HepG2 (cell line): ENCODE measurements at regions not wholly inside any gene's neighbourhood (a gene's known extent, or its start where the extent isn't known, plus 50 kb on each side); places are given as distances from the start of the nearest gene placed in this dataset.

ENCODE experiments used
- ATAC-seq: fragments of 200-7000 bp; cut with Tn5 transposase; 3 replicates; pipeline ENCODE4 v1.9.1; 2020; ENCODE audit warnings: mild to moderate bottlenecking, moderate library complexity
- BruUV-seq: library from RNA; stranded (reverse); fragments of 400-500 nt; replicated peaks from 2 replicates; lab custom pipeline; 2021; lab: Mats Ljungman, UMichigan
- CTCF ChIA-PET: fragments of 300-600 bp; formaldehyde crosslinking; extraction: SDS; loops from one replicate; lab custom pipeline; 2021; ENCODE audit warnings: low total read pairs, inconsistent platforms, low intra/inter-chr PET ratio; lab: Yijun Ruan, JAX
- POLR2A ChIA-PET: fragments of 350-600 bp; sonication (Branson Sonifier 250); formaldehyde crosslinking; loops from one replicate; lab custom pipeline; 2020; ENCODE audit warnings: antibody characterized with exemption, inconsistent platforms; lab: Yijun Ruan, JAX
- DNase-seq: peaks from one replicate; pipeline ENCODE4 v3.0.0-alpha.2; 2015; ENCODE audit warnings: low spot score
- FAIRE-seq: peaks from 3 replicates; lab custom pipeline; 2011; peaks lifted over from hg19 to GRCh38; lab: Jason Lieb, UNC
- H2AFZ ChIP-seq: one replicate; pipeline ENCODE4 v1.6.1; 2011; ENCODE audit warnings: low read length, inconsistent platforms
- H3K27ac ChIP-seq: fragments of 300-600 bp; 3 replicates; pipeline ENCODE4 v1.8.0; 2011; ENCODE audit warnings: mixed run types, mild to moderate bottlenecking, mixed read lengths, low read length, inconsistent platforms; ENCODE audit not compliant: insufficient read depth; ENCODE audit errors: extremely low read length
- H3K27me3 ChIP-seq, 2 experiments: fragments of 200-600 bp in 1 of 2; 2 replicates in 1 of 2; 3 replicates in 1 of 2; pipeline versions ENCODE4 v1.6.0 to v1.8.0; 2011; ENCODE audit warnings: low read length in 2 of 2, mild to moderate bottlenecking in 2 of 2, moderate library complexity in 2 of 2, inconsistent platforms in 1 of 2; ENCODE audit not compliant: insufficient read depth in 2 of 2, control insufficient read depth in 1 of 2
- H3K36me3 ChIP-seq, 2 experiments: fragments of 200-600 bp in 1 of 2; replicated peaks in 1 of 2; 2 replicates in 1 of 2; 3 replicates in 1 of 2; pipeline versions ENCODE4 v1.5.1 to v1.8.0; 2011; ENCODE audit warnings: low read length in 2 of 2, inconsistent platforms in 1 of 2; ENCODE audit not compliant: insufficient read depth in 2 of 2, control insufficient read depth in 1 of 2
- H3K4me1 ChIP-seq: 2 replicates; pipeline ENCODE4 v1.5.1; 2012; ENCODE audit warnings: low read length, inconsistent platforms; ENCODE audit not compliant: insufficient read depth
- H3K4me2 ChIP-seq: 2 replicates; pipeline ENCODE4 v1.6.0; 2011; ENCODE audit warnings: low read depth, low read length, inconsistent platforms
- H3K4me3 ChIP-seq, 3 experiments: fragments of 200-600 bp in 1 of 3; sonication (generic), shearing (Covaris generic) in 1 of 3; replicated peaks in 1 of 3; 2 replicates each; pipeline ENCODE4 v1.5.1; 2011 to 2016; ENCODE audit warnings: low read length in 3 of 3, inconsistent platforms in 2 of 3, low read depth in 2 of 3, mild to moderate bottlenecking in 2 of 3, control low read depth in 1 of 3, mixed read lengths in 1 of 3; ENCODE audit not compliant: insufficient read depth in 1 of 3
- H3K79me2 ChIP-seq: one replicate; pipeline ENCODE4 v1.6.1; 2011; ENCODE audit warnings: low read length, inconsistent platforms; ENCODE audit not compliant: insufficient read depth
- H3K9ac ChIP-seq: 2 replicates; pipeline ENCODE4 v1.6.0; 2011; ENCODE audit warnings: mild to moderate bottlenecking, low read depth, low read length, inconsistent platforms; ENCODE audit not compliant: insufficient read depth
- H3K9me3 ChIP-seq: 2 replicates; pipeline ENCODE4 v1.5.1; 2012; ENCODE audit warnings: mild to moderate bottlenecking, low read length
- H4K20me1 ChIP-seq: 2 replicates; pipeline ENCODE4 v1.6.0; 2011; ENCODE audit warnings: inconsistent platforms, mild to moderate bottlenecking, low read length, moderate library complexity; ENCODE audit not compliant: insufficient read depth
- AGO2 ChIP-seq: fragments of 200-400 bp; formaldehyde crosslinking; optimal IDR thresholded peaks from 2 replicates; pipeline ENCODE3; 2017; ENCODE audit warnings: mild to moderate bottlenecking, low read depth, low read length, moderate library complexity
- ASH2L ChIP-seq: fragments of 300-600, 200-600 bp; sonication (generic); IDR thresholded peaks from 2 replicates; pipeline ENCODE4 v1.7.0; 2017; ENCODE audit warnings: low read depth, mild to moderate bottlenecking, moderate library complexity, mixed read lengths, low read length; ENCODE audit not compliant: insufficient read length
- CERS6 ChIP-seq: sonication (generic); formaldehyde crosslinking; IDR thresholded peaks from 2 replicates; pipeline ENCODE4 v1.5.0; 2020; ENCODE audit warnings: missing genetic modification reagents
- E2F5 ChIP-seq: sonication (generic); formaldehyde crosslinking; conservative IDR thresholded peaks from 2 replicates; pipeline ENCODE4 v1.4.0; 2020; ENCODE audit warnings: missing genetic modification reagents
- IRF9 ChIP-seq: sonication (generic); formaldehyde crosslinking; IDR thresholded peaks from 2 replicates; pipeline ENCODE4 v1.8.0; 2022; ENCODE audit warnings: missing genetic modification reagents, mild to moderate bottlenecking, borderline replicate concordance
- ISL2 ChIP-seq: sonication (generic); formaldehyde crosslinking; IDR thresholded peaks from 2 replicates; pipeline ENCODE4 v1.5.0; 2020; ENCODE audit warnings: missing genetic modification reagents
- PLRG1 ChIP-seq: fragments of 450-650 bp; conservative IDR thresholded peaks from 2 replicates; pipeline ENCODE4 v1.6.1; 2016
- REL ChIP-seq: sonication (generic); formaldehyde crosslinking; conservative IDR thresholded peaks from 2 replicates; pipeline ENCODE4 v1.8.0; 2022; ENCODE audit warnings: mild to moderate bottlenecking, missing genetic modification reagents, moderate library complexity
- RORA ChIP-seq: sonication (generic); formaldehyde crosslinking; IDR thresholded peaks from 2 replicates; pipeline ENCODE4 v1.5.0; 2020; ENCODE audit warnings: mild to moderate bottlenecking, missing genetic modification reagents, moderate library complexity
- RXRB ChIP-seq: IDR thresholded peaks from 2 replicates; pipeline ENCODE4 v1.6.1; 2016; ENCODE audit warnings: borderline replicate concordance, missing genetic modification reagents, missing compliant biosample characterization
- SRSF1 ChIP-seq: fragments of 200-400 bp; formaldehyde crosslinking; optimal IDR thresholded peaks from 2 replicates; pipeline ENCODE3; 2017; ENCODE audit warnings: mild to moderate bottlenecking, low read depth, low read length, moderate library complexity
- ZC3H13 ChIP-seq: sonication (generic); formaldehyde crosslinking; IDR thresholded peaks from 2 replicates; pipeline ENCODE4 v1.8.1; 2023; ENCODE audit warnings: mild to moderate bottlenecking, missing genetic modification reagents, moderate library complexity
- ZNF446 ChIP-seq: sonication (generic); formaldehyde crosslinking; IDR thresholded peaks from 2 replicates; pipeline ENCODE4 v1.5.0; 2020; ENCODE audit warnings: mild to moderate bottlenecking, missing genetic modification reagents
- ZNF598 ChIP-seq: sonication (generic); formaldehyde crosslinking; IDR thresholded peaks from 2 replicates; pipeline ENCODE4 v1.5.1; 2020; ENCODE audit warnings: mild to moderate bottlenecking, missing genetic modification reagents, borderline replicate concordance
- ZNF609 ChIP-seq: sonication (generic); formaldehyde crosslinking; IDR thresholded peaks from 2 replicates; pipeline ENCODE4 v1.4.0; 2020; ENCODE audit warnings: mild to moderate bottlenecking, missing genetic modification reagents, borderline replicate concordance
- ZNF772 ChIP-seq: sonication (generic); formaldehyde crosslinking; IDR thresholded peaks from 2 replicates; pipeline ENCODE4 v1.5.0; 2020; ENCODE audit warnings: mild to moderate bottlenecking, missing genetic modification reagents
- WGBS: methylation state at CpG from one replicate; pipeline ENCODE4 v1.1.6; 2017; ENCODE audit warnings: low lambda C conversion rate; 5-methylcytosine and 5-hydroxymethylcytosine counted together
- in situ Hi-C: cut with HindIII; loops from 2 replicates; pipeline ENCODE4 v1.10.0; 2017; ENCODE audit warnings: low pct_unique_long_range_greater_than_20kb; ENCODE audit not compliant: extremely low pct_ligation_motif_present
- intact Hi-C: fragments of 100-400 bp; cut with micrococcal nuclease; formaldehyde crosslinking; loops from one replicate; pipeline ENCODE4 v1.10.0; 2022; ENCODE audit not compliant: unreplicated experiment

- Histone ChIP-seq H2AFZ (no peak overlapping the region), H3K27me3 (no peaks in the 10 kb centered on the region), H3K9me3 (no peaks in the 10 kb centered on the region), H3K36me3 (no peaks in the 10 kb centered on the region), H3K4me2 (no peak overlapping the region), H3K79me2 (no peaks in the 10 kb centered on the region), H3K4me1 (peaks cover 11% of the 10 kb centered on the region), H4K20me1 (no peaks in the 10 kb centered on the region), H3K4me3 (no peak overlapping the region), H3K9ac (no peak overlapping the region), H3K27ac (no peak overlapping the region)
- FAIRE-seq: no peak
- intact Hi-C loops: no loop called here
- no peak for ATAC-seq
- CTCF ChIA-PET: no interaction called here
- in situ Hi-C loops: no loop called here
- no peak for DNase-seq
- no TSS peak for BruUV-seq
- WGBS: 93% methylated on average over 5 of the region's 5 CpGs
- no peak for TF ChIP-seq AGO2
- no peak for TF ChIP-seq ASH2L
- no peak for TF ChIP-seq ZNF772 (CRISPR knock-in tag)
- TF ChIP-seq RXRB (CRISPR knock-in tag): no peak
- no peak for TF ChIP-seq IRF9 (CRISPR knock-in tag)
- no peak for TF ChIP-seq ZNF446 (CRISPR knock-in tag)
- no peak for TF ChIP-seq RORA (CRISPR knock-in tag)
- no peak for TF ChIP-seq ZC3H13 (CRISPR knock-in tag)
- TF ChIP-seq PLRG1: no peak
- no peak for TF ChIP-seq CERS6 (CRISPR knock-in tag)
- no peak for TF ChIP-seq ZNF598 (CRISPR knock-in tag)
- no peak for TF ChIP-seq SRSF1
- no peak for TF ChIP-seq ISL2 (CRISPR knock-in tag)
- TF ChIP-seq E2F5: no peak
- no peak for TF ChIP-seq REL (CRISPR knock-in tag)
- TF ChIP-seq ZNF609 (CRISPR knock-in tag): no peak
- POLR2A ChIA-PET: no interaction called here
Observed at GRCh38 chr9:91150998-91151717, 210.6 kb downstream of the AUH start.
